NCI-H1930 (cell line): ENCODE measurements at regions not wholly inside any gene's neighbourhood (a gene's known extent, or its start where the extent isn't known, plus 50 kb on each side); places are given as distances from the start of the nearest gene placed in this dataset.
"Not testable (repeated sequence)": the region's sequence is repeated elsewhere in the genome, so short reads cannot be mapped to it uniquely, and the experiment has no call there.

ENCODE experiments used
- DNase-seq, 2 experiments: peaks; one replicate each; lab custom pipeline; 2025; lab: John Stamatoyannopoulos, UW

GRCh38 chr1:103348136-103348535 is 177.4 kb upstream of the RNPC3 start:
- no peak for DNase-seq

GRCh38 chr1:103344930-103345329 is 180.6 kb upstream of the RNPC3 start:
- DNase-seq, result no peak

GRCh38 chr1:103341377-103341880 is 184.1 kb upstream of the RNPC3 start:
- DNase-seq, result no peak

- no peak for DNase-seq
Observed at GRCh38 chr1:103337779-103338178, 187.7 kb upstream of the RNPC3 start.

- DNase-seq, result no peak
Observed at GRCh38 chr1:103336408-103336807, 189.1 kb upstream of the RNPC3 start.

GRCh38 chr1:103333141-103333540 is 192.4 kb upstream of the RNPC3 start:
- DNase-seq, result no peak

DNA sequence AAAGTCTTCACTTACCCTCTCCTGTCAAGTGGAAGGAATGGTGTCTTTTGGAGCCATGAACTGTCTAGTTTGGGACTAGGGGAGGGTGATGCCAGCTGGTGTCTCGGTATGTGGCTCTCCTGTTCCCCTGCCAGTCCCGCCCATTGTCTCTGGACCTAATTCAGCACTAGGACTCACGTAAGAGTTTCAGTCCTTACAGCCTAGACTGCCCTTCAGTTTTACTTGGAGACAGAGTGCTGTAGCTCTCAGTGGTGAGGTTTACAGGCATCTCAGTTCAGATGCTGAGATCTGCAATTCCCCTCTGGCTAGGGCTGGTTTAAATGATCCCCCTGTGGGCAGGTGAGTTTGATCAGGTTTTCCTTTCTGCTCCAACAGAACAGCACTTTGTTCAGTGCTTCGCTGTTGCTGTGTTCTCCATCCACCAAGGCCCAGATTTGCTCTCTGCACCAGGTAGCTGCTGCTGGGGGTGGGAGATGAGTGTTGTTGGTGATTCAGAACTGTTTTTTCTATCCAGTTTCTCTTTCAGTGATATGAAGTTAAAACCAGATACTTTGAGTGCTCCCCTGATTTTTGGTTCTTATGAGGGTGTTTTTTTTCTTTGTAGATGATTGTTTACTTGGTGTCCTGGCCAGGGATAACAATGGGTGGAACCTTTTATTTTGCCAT is 198.3 kb upstream of the RNPC3 start:
- DNase-seq, result no peak

GRCh38 chr1:103326595-103326994 is 198.9 kb upstream of the RNPC3 start:
- DNase-seq, result no peak

DNA sequence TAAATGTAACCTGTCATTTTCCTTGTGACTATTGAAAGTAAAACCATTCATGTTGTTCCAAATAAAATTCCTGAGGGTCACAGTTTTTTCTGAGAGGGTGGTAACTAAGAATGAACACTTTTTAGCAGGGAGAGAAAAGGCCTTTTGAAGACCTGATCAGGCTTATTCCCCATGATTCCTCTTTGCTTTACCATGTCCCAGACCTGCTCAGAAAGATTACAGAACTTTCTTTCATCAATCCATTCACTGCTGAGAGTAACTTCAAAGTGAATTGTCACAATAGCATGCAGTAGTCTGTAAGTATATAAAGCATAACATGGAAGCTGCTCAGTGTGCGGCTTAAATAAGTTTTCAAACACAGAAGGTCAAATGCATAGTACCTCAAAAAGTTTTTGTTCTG is 201.5 kb upstream of the COL11A1 start:
- DNase-seq, result no peak

GRCh38 chr1:103307751-103308150 is 199.4 kb upstream of the COL11A1 start:
- DNase-seq, result no peak

GRCh38 chr1:103283841-103284669 is 175.7 kb upstream of the COL11A1 start:
- no peak for DNase-seq

DNA sequence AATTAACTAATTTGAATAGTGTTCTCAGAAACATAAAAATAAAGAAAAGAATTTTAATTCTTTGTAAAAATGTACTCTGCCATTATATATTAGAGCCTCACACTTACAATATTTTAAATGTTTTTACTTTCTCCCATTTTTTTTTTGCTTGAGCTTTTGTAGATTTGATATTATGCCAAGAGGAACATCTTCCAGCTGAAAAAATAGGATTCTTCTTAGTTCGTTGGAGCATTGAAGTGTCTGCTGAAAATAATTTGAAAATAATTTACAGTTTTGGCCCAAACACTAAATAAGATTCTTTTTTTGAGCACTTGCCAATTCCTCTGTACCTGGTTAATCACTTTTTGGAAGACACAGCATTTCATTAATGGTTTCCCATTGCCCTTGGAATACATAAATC is 175.0 kb upstream of the COL11A1 start:
- no peak for DNase-seq

DNA sequence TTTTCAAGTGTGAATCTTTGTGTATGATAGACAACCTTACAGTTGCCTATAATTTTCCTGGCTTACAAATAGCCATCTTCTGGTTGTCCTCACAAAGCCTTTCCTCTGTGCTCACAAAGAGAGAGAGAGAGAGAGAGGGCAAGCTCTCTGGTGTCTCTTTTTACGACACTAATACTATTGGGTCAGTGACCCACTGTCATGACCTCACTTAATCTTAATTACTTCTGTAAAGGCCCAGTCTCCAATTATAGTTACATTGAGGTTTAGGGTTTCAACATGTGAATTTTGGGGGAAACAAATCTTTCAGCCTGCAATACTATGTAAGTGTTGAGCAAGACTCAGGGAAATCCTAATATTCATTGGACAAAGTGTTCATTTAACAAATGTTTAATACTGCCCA is 167.4 kb upstream of the COL11A1 start:
- DNase-seq, result no peak

GRCh38 chr1:103274886-103275285 is 166.6 kb upstream of the COL11A1 start:
- DNase-seq, result no peak

DNA sequence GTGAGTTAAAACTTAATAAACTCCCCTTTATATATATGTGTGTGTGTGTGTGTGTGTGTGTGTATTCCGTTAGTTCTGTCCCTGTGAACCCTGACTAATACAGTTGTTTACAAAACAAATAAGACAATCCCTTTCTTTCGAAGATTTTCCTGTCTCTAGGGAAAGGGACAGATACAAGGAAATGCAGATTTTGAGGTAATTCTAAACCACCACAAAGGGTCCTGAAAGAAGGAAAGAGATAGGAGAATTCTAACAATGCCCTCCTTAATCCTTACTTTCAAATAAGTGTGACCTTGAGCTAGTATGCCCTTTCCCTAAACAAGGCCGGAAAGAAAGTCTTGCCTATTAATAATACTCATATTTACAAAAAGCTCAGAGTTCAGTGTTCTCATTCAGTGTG is 164.8 kb upstream of the COL11A1 start:
- DNase-seq, result no peak

- DNase-seq, result not testable (repeated sequence)
Observed at GRCh38 chr1:103271471-103271870, 163.1 kb upstream of the COL11A1 start.

- no peak for DNase-seq
Observed at GRCh38 chr1:103267893-103268292, 159.6 kb upstream of the COL11A1 start.

- no peak for DNase-seq
Observed at GRCh38 chr1:103267266-103267665, 158.9 kb upstream of the COL11A1 start.

DNA sequence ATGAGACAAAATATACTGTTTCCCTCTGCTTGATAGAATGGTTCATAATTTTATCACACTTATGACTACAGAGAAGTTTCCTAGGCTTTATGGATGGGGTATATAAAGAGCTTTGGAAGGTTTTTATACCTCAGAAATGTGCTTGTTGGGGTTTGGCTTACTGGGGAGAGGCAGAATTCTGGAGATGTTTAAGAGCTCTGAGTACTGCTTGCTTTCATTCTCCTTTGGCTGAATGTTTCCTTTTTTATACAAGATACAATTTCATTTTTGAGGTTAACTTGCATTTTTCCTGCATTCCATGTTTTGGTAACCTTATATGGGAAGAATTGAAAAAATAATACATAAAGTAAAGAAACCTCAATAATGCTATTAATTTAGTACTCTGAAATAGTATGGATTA is 157.7 kb upstream of the COL11A1 start:
- no peak for DNase-seq

DNA sequence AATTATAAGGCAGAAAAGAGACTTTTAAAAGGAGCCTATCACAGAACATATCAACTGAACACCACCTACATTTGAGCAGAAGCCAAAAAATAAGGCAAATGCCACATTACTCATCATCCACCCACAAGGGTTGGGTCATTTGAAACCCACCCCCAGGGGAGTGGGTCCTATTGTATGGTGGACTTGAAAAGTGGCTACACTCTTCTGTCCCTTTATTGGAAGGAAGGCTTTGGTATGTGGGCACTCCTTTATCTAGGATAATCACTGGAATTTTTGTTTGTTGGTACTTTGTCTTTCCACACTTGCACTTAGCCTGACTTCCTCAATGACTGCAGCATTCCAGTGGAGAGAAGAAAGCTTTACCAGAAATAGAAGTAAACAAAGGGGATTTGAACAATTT is 157.2 kb upstream of the COL11A1 start:
- no peak for DNase-seq

DNA sequence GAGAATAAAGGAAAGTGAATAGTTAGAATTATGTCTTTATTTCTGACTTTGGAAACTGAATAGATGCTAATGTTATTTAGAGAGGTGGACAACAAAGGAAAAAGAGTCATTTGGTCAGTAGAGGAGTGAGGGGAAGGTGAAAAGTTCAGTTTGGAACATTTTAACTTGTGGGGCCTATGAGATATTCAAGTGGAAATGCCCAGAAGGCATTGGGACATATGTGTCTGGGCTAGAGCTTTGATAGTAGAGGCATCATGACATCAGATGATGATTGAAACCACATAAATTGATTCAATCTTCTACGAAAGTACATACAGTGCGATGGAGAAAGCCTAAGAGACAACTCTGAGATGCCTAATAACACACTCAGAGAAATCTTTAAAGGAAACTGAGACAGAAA is 151.7 kb upstream of the COL11A1 start:
- DNase-seq, result no peak

- no peak for DNase-seq
Observed at GRCh38 chr1:103256490-103256889, 148.2 kb upstream of the COL11A1 start.

GRCh38 chr1:103254691-103255090 is 146.4 kb upstream of the COL11A1 start:
- DNase-seq, result no peak
